GM12891 (cell line): ENCODE measurements at regions not wholly inside any gene's neighbourhood (a gene's known extent, or its start where the extent isn't known, plus 50 kb on each side); places are given as distances from the start of the nearest gene placed in this dataset.

Experiments
- POLR2A ChIP-seq: IDR thresholded peaks from 2 replicates; pipeline ENCODE4 v1.6.1; 2011; ENCODE audit warnings: low read depth, low read length, control low read depth
- POLR2AphosphoS5 ChIP-seq: IDR thresholded peaks from 2 replicates; pipeline ENCODE4 v1.6.1; 2011; ENCODE audit warnings: low read depth, low read length, control low read depth
- TAF1 ChIP-seq: IDR thresholded peaks from 2 replicates; pipeline ENCODE4 v1.6.1; 2011; ENCODE audit warnings: low read depth, low read length, control low read depth

DNA sequence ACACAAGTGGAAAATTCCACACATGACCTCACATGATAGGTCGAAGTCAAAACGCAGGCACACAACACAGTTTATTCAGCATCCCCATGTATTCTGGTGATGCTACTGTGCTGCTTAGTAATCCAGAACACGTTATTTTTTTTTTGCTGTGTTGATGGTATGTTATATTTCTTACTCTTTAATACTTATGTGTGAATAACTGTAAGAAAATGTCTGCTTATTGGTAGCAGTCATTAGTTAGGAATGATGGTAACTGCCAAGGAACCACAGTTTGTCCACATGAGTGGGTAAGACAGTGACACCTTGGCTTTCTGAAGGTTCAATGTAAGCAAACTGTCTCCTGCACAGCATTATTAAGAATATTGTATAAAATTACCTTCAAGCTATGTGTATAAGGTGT lies 107.7 kb upstream of the DAPK1 start:
- TF ChIP-seq POLR2A = no peak
- TF ChIP-seq POLR2AphosphoS5 = no peak
- no peak for TF ChIP-seq TAF1
